NAMALWA (cell line): ENCODE measurements at regions not wholly inside any gene's neighbourhood (a gene's known extent, or its start where the extent isn't known, plus 50 kb on each side); places are given as distances from the start of the nearest gene placed in this dataset.
"Not testable (repeated sequence)": the region's sequence is repeated elsewhere in the genome, so short reads cannot be mapped to it uniquely, and the experiment has no call there.

Experiments used
- DNase-seq: peaks from one replicate; pipeline ENCODE4 v3.0.0-alpha.2; 2015; ENCODE audit warnings: low spot score

- no peak for DNase-seq
Observed at GRCh38 chr4:75189711-75190335, 256.9 kb downstream of the PARM1 start.

- DNase-seq = peak; percentile 47
Observed at GRCh38 chr4:75180790-75181776, 248.2 kb downstream of the PARM1 start.

GRCh38 chr4:75180217-75180616 lies 247.3 kb downstream of the PARM1 start:
- no peak for DNase-seq

GRCh38 chr4:75179510-75179909 lies 246.6 kb downstream of the PARM1 start:
- no peak for DNase-seq

GRCh38 chr4:75172551-75172950 lies 239.6 kb downstream of the PARM1 start:
- DNase-seq = no peak

- DNase-seq = no peak
Observed at GRCh38 chr4:75169427-75169826, 236.5 kb downstream of the PARM1 start.

GRCh38 chr4:75169020-75169419 lies 236.1 kb downstream of the PARM1 start:
- DNase-seq = no peak

- no peak for DNase-seq
Observed at GRCh38 chr4:75168548-75168947, 235.6 kb downstream of the PARM1 start.

GRCh38 chr4:75165100-75165499 lies 232.2 kb downstream of the PARM1 start:
- DNase-seq = not testable (repeated sequence)

- DNase-seq = no peak
Observed at GRCh38 chr4:75158451-75158850, 225.5 kb downstream of the PARM1 start.

- DNase-seq = no peak
Observed at GRCh38 chr4:75154994-75155393, 222.1 kb downstream of the PARM1 start.

- DNase-seq = no peak
Observed at GRCh38 chr4:75146223-75146622, 213.3 kb downstream of the PARM1 start.

GRCh38 chr4:75144475-75144874 lies 211.6 kb downstream of the PARM1 start:
- DNase-seq = no peak

- no peak for DNase-seq
Observed at GRCh38 chr4:75142850-75143249, 209.9 kb downstream of the PARM1 start.

- no peak for DNase-seq
Observed at GRCh38 chr4:75142382-75142781, 209.5 kb downstream of the PARM1 start.

GRCh38 chr4:75141162-75141561 lies 208.2 kb downstream of the PARM1 start:
- DNase-seq = no peak

GRCh38 chr4:75137302-75137701 lies 204.4 kb downstream of the PARM1 start:
- DNase-seq = no peak

GRCh38 chr4:75135068-75135825 lies 202.3 kb downstream of the PARM1 start:
- peak; percentile 56 for DNase-seq

- DNase-seq = not testable (repeated sequence)
Observed at GRCh38 chr4:75126870-75127269, 194.0 kb downstream of the PARM1 start.

GRCh38 chr4:75126058-75126457 lies 193.1 kb downstream of the PARM1 start:
- no peak for DNase-seq

GRCh38 chr4:75122424-75123014 lies 189.6 kb downstream of the PARM1 start:
- no peak for DNase-seq

GRCh38 chr4:75118739-75119138 lies 185.8 kb downstream of the PARM1 start:
- no peak for DNase-seq
